Testis (tissue), 2 donors: ENCODE measurements at regions not wholly inside any gene's neighbourhood (a gene's known extent, or its start where the extent isn't known, plus 50 kb on each side); places are given as distances from the start of the nearest gene placed in this dataset.

Experiments used
- DNase-seq: peaks from one replicate; pipeline ENCODE4 v3.0.0-alpha.2; 2019
- H3K27ac ChIP-seq, 2 donors: fragments of 200-600 bp; sonication (generic); one replicate each; pipeline ENCODE4 v1.5.1; 2019
- H3K27me3 ChIP-seq: fragments of 200-600 bp; sonication (generic); one replicate; pipeline ENCODE4 v1.5.1; 2019
- H3K36me3 ChIP-seq: fragments of 200-600 bp; sonication (generic); one replicate; pipeline ENCODE4 v1.5.1; 2017; ENCODE audit warnings: low read depth; ENCODE audit errors: missing control alignments
- H3K4me1 ChIP-seq: fragments of 200-600 bp; sonication (generic); one replicate; pipeline ENCODE4 v1.5.1; 2019
- H3K4me3 ChIP-seq, 2 donors: fragments of 200-600 bp; sonication (generic); one replicate each; pipeline ENCODE4 v1.5.1; 2017 to 2019
- H3K9me3 ChIP-seq: fragments of 200-600 bp; sonication (generic); one replicate; pipeline ENCODE4 v1.5.1; 2017
- CTCF ChIP-seq, 3 experiments: fragments of 450-650 bp in 2 of 3; fragments of 200-600 bp in 1 of 3; sonication (generic) in 1 of 3; IDR thresholded peaks; one replicate each; pipeline ENCODE4 v1.5.1; 2016 to 2019; ENCODE audit warnings: antibody characterized with exemption in 3 of 3, mild to moderate bottlenecking in 2 of 3, moderate library complexity in 1 of 3
- POLR2A ChIP-seq: fragments of 450-650 bp; IDR thresholded peaks from one replicate; pipeline ENCODE4 v1.6.1; 2017; ENCODE audit warnings: antibody characterized with exemption, mild to moderate bottlenecking, moderate library complexity
- WGBS, 2 donors: methylation state at CpG; one replicate each; pipeline ENCODE4 v1.1.5; 2018; 5-methylcytosine and 5-hydroxymethylcytosine counted together
- intact Hi-C: fragments of 100-400 bp; cut with DNase I; formaldehyde crosslinking; loops from one replicate; pipeline ENCODE4 v1.15.1; 2023; ENCODE audit warnings: low total_unique reads

- TF ChIP-seq POLR2A (no peak), CTCF (IDR thresholded peaks at IDR 0.05) (no peak)
- Histone ChIP-seq H3K9me3 (no peaks in the 10 kb centered on the region), H3K4me1 (no peaks in the 10 kb centered on the region), H3K27ac (no peak overlapping the region), H3K4me3 (no peak overlapping the region), H3K36me3 (no peaks in the 10 kb centered on the region), H3K27me3 (no peaks in the 10 kb centered on the region)
- DNase-seq: no peak
- WGBS, 2 donors: 32 to 34% methylated on average over 2 of the region's 2 CpGs
- intact Hi-C loops: no loop called here
Observed at GRCh38 chr13:31476753-31477152, 262.6 kb upstream of the RXFP2 start.

- Histone ChIP-seq H3K27me3 (no peaks in the 10 kb centered on the region), H3K9me3 (no peaks in the 10 kb centered on the region), H3K4me1 (no peaks in the 10 kb centered on the region), H3K36me3 (no peaks in the 10 kb centered on the region), H3K27ac (no peak overlapping the region), H3K4me3 (no peak overlapping the region)
- WGBS, 2 donors: 85 to 92% methylated on average over 3 of the region's 3 CpGs
- no peak for DNase-seq
- intact Hi-C loops: no loop called here
- TF ChIP-seq CTCF (IDR thresholded peaks at IDR 0.05): no peak
- no peak for TF ChIP-seq POLR2A
Observed at GRCh38 chr13:31477961-31478360, 261.4 kb upstream of the RXFP2 start.

- intact Hi-C loops: no loop called here
- Histone ChIP-seq H3K36me3 (no peaks in the 10 kb centered on the region), H3K27me3 (no peaks in the 10 kb centered on the region), H3K9me3 (no peaks in the 10 kb centered on the region), H3K4me1 (no peaks in the 10 kb centered on the region), H3K4me3 (no peak overlapping the region), H3K27ac (no peak overlapping the region)
- TF ChIP-seq POLR2A: no peak
- no peak for TF ChIP-seq CTCF (IDR thresholded peaks at IDR 0.05)
- no peak for DNase-seq
- WGBS, 2 donors: 40 to 51% methylated on average over 2 of the region's 2 CpGs
Observed at GRCh38 chr13:31485183-31485582, 254.1 kb upstream of the RXFP2 start.

GRCh38 chr13:31485651-31486051 is 253.7 kb upstream of the RXFP2 start:
- no peaks in the 10 kb centered on the region for H3K4me1 ChIP-seq
- intact Hi-C loops: no loop called here
- no peaks in the 10 kb centered on the region for H3K27me3 ChIP-seq
- H3K36me3 ChIP-seq: no peaks in the 10 kb centered on the region
- 28 to 33% methylated on average over 4 of the region's 4 CpGs for WGBS, 2 donors
- DNase-seq: no peak
- no peaks in the 10 kb centered on the region for H3K9me3 ChIP-seq
- no peak for TF ChIP-seq CTCF (IDR thresholded peaks at IDR 0.05)
- no peak for TF ChIP-seq POLR2A
- no peak overlapping the region for H3K27ac ChIP-seq
- H3K4me3 ChIP-seq: no peak overlapping the region

- TF ChIP-seq CTCF (IDR thresholded peaks at IDR 0.05): no peak
- no peak for TF ChIP-seq POLR2A
- Histone ChIP-seq H3K4me3 (no peak overlapping the region), H3K36me3 (no peaks in the 10 kb centered on the region), H3K27ac (no peak overlapping the region), H3K4me1 (no peaks in the 10 kb centered on the region), H3K9me3 (no peaks in the 10 kb centered on the region), H3K27me3 (no peaks in the 10 kb centered on the region)
- no peak for DNase-seq
- intact Hi-C loops: no loop called here
- 87 to 97% methylated on average over 4 of the region's 4 CpGs for WGBS, 2 donors
Observed at GRCh38 chr13:31495336-31495735, 244.0 kb upstream of the RXFP2 start.
